ENCODE measurements at regions not wholly inside any gene's neighbourhood (a gene's known extent, or its start where the extent isn't known, plus 50 kb on each side); places are given as distances from the start of the nearest gene placed in this dataset.
"Not testable (repeated sequence)": the region's sequence is repeated elsewhere in the genome, so short reads cannot be mapped to it uniquely, and the experiment has no call there.

DNA sequence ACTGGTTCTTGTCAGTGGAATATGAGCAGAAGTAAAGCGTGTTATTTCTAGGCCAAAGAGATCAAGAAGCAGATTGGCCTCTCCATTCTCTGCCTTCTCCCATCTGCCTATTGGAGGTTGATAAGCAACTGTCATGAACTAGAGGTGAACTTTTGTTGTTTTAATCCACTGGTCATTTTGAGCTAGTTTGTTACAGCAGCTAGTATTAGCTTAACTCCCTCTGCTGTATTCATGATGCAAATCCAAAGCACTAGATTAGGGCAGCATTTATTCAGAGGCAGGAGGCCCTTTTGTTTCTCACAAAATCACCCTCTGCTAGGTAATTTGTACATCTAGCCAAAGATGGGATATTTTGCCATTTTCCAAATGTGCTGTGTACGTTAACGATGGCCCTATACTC is 97.3 kb upstream of the DPT start:
- no peak for DNase-seq

DNA sequence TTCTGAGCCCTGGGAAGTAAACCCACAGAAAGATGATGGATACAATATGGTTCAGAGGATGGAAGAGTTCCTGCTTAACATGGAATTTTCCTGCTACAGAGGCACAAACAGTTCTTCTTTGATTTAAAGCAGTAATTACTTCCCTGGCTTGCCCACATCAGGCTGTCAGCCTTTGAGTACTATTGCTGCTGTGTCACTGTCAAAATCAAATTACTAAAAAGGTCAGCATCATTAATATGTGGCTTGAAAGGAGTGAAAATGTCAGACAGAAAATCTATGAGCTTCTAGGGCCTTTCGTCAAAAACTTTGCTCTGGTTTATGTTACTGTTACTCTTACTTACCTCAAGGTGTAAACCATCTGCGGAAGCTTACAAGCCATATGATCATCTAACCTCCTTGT is 98.6 kb upstream of the DPT start:
- no peak for DNase-seq

DNA sequence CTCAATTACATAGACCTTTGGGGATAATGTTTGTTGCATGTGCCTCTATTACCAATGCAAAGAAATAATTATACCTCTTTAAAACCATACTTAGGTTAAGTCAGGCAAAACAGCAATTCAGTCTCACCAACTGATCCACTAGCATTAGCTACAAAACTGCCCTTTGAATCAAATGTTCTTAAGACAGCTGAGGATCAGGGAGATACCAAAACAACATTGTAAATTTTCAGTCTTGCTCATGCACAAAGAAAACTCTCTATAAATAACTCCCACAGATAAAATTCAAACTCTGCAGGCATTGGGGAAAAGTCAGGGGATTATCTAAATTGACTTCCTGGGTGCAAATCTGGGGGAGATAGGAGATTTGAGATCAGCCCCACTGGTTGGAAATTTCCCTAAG is 100.9 kb upstream of the DPT start:
- DNase-seq = no peak

- DNase-seq = no peak
Observed at GRCh38 chr1:168830562-168830961, 101.6 kb upstream of the DPT start.

GRCh38 chr1:168832661-168833060 is 103.7 kb upstream of the DPT start:
- DNase-seq = no peak

DNA sequence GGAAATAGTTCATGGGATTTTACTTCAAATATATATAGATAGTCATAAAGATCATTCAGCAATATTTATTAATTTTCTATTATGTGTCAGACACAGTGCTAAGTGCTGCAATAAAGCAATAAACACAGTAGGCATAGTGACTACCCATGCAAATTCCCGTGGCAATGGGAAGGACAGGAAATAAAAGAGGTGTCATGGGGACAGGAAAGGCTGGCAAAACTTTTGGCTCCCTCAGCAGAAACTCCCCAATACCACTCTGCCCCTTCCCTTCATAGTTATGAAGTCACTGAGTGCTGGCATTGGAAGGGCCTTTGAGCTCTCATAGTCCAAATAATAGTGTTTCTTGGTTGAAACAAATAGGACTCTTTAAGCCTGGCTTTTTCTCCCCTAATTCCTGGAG is 104.4 kb upstream of the DPT start:
- DNase-seq = no peak

DNA sequence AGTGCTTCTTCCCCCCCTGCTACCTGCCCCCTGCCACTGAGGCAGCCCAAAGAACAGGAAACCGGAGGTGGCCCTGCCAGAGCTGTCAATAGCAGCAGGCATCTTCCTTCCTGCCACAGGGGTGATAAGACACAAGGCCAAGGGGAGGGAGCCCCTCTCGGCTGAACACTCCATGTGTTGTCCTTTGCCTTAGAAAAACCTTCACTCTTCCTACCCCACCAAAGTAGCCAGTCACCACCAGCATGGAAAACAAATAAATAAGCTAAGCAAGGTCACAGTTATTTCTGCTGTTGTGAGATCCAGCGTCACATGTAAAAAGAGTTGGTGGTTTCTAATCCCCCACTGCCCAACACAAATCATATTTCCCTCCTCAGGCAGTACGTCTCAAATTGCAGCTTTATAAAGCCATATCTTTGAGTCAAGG is 104.8 kb upstream of the DPT start:
- DNase-seq = no peak

- no peak for DNase-seq
Observed at GRCh38 chr1:168834225-168834872, 105.3 kb upstream of the DPT start.

DNA sequence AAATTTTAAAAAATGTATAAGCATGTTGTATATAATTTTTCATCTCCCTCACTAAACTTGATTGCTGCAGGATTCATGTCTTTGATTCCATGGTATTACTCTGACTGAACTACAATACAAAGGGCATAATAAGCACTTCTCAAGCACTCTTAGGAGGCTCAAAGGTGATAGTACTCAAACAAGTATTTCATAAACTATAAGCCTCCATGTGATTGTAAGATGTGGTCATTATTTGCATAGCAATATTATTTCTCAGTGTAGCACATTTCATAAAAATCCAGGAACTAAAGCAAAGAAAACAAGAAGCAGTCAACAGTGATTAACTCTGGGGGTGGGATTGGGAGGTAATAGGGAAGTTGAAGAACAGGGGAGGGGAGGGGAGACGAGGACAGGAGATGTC is 106.2 kb upstream of the DPT start:
- no peak for DNase-seq

DNA sequence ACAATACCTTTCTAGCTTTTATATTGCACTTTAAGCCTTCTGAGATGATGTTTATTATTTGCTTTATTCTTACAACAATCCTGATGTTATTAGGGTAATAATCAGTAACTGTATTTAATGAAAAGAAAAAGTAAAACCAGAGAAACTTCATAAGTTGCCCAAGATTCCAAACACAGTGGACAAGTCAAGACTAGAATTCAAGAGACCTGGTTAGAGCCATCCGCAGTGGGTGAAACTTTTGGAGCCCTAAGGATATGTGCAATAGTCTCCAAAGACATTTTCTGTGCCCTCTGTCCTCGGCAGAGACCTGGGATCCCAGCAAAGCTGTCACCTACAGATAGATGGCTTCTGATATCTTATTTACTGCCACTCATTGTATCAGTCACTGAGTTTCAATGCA is 106.8 kb upstream of the DPT start:
- DNase-seq = no peak

DNA sequence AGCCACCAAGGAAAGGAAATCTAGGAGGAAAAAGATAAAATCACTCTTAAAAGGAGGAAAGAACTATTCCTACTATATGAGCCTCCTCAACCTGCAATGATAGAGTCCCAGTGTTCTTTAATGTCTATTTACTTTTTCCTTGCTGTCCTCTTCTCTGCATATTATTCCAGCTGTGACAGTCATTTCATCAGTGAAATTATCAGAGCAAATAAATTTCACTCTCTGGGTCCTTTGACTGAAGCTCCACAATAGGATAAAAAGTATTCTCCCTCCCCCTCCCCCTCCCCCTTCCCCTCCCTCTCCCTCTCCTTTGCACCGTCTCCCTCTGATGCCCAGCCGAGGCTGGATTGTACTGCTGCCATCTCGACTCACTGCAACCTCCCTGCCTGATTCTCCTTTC is 107.5 kb upstream of the DPT start:
- no peak for DNase-seq

- not testable (repeated sequence) for DNase-seq
Observed at GRCh38 chr1:168837230-168837629, 108.2 kb upstream of the DPT start.

DNA sequence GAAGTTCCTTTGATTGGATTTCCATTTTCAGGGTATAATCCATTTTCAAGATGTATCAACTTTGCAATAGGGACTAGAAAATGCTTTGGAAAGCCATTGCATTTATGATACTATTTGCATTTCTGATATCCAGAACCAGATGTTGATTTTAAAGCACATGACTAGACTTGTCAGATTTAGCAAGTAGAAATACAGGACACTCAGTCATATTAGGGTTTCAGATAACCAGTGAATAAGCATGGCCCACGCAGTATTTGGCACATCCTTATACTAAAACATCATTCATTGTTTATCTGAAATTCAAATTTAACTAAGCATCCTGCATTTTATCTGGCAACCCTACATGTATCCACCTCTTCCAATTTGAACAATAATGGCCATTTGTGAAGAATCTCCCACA is 113.3 kb upstream of the DPT start:
- DNase-seq = no peak

GRCh38 chr1:168842916-168843315 is 113.9 kb upstream of the DPT start:
- no peak for DNase-seq

DNA sequence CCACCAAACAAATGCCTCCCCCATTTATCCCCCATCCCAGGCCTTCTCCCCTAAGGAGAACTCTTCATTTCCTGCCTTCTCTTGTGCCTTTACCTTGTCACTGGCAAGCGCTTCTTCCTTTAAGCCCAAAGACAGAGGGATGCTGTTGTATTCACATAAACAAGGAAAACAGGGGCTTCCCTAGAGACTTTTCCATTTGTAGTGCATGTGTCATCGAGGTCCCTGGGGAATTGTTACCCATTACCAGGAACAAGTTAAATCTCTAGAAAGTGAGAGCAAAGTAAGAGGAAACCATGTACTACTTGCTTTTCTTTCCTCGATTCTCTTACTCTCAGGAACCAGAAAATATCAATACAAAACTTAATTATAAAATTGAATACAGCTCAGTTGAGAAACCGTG is 114.4 kb upstream of the DPT start:
- DNase-seq = no peak

DNA sequence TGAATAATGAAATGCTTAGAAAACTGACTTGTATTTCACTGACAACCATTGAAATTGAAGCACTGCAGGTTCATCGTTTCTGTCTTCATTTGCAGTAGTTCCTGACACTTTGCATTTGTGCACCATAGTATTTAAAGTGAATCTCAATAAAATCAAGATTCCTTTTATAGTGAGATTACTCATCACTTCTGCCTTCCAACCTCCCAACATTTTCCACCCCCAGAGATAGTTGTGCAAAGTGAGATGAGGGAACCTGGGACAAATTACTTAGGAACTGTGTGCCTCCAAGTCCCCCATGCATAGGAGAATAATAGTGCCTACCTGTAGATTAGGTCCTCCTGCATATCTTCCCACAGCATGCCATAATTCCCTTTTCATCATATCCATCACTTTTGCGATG is 114.9 kb upstream of the DPT start:
- DNase-seq = no peak

GRCh38 chr1:168845140-168845539 is 116.1 kb upstream of the DPT start:
- DNase-seq = no peak

DNA sequence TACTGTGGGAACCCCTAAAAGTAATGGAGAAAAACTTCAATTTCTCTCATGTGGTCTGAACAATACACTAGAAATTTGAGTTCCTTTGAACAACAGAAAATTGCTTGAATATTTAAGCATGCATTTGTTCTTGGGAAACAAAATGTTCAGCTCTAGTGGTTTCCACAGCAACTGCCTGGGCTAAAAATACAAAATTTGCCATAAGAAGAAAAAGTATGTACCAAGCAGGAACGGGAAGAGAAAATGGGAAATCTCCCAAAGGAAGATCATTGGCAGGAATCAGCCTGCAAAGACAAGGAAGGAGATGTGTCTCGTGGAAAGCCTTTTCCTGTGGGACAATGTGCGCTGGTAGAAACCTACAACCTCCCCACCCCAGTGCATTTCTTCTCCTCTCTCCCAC is 119.0 kb upstream of the DPT start:
- no peak for DNase-seq

DNA sequence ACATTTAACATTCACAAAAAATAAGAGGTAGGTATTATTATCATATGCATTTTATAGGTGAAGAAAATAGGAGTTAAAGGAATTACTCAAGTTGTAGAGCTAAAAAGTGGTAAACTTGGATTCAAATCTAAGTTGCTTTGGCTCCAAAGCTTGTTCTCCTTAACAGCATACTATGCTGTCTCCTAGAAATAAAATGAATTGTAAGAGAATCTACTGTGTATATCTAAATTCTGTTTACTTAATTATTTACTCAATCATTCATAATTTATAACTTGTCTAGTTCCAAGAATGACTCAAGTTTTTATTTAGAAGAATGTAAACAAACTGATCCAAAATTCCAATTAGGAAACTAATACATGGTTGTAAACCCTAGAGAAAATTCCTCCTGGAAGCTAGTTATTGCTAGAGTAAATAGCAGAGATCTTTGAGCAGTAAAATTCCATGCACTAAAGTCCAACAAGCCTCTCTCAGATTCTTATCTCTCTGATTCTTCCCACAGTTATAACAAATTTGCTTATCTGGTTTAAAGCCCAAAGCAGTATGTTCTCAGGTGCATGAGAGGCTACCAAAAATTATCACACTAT is 132.5 kb upstream of the DPT start:
- no peak for DNase-seq

DNA sequence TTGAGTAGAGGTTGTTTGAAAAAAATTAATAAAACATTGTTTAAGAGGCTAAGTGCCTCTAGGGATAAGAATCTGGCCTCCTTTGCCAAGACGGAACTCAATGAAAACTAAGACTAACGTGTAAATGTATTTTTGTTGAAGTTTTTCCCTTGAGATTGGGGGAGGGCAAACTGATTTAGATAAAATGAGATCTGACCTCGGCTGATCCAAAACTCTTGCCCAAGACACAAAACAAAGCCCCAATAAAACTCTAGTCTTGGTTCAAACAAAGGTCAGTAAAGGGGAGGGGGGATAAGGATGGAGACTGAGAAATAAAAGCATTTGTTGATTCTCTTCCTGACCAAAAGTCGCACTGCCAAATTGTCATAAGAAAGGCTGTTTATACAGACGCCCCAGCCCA is 134.8 kb upstream of the DPT start:
- no peak for DNase-seq

DNA sequence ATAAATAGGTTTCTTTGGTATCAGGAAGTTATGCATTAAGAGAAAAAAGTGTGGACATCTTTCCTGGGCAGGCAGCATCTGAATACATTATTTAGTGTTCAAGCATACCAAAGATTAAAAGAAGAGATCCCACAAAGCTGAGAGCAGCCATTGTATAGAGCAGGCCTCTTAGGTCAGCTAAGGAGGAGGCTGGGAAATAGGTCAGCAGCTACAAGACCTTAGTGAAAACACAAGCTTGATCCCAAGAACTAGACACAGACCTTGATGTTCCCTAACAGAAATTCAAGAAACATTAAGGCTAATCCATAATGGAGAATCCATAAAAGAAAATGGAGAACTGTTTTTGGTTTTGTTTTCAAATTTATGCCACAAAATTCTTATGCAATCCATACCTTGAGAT is 135.3 kb upstream of the DPT start:
- DNase-seq = no peak

GRCh38 chr1:168865850-168866620 is 137.0 kb upstream of the DPT start:
- no peak for DNase-seq

GRCh38 chr1:168867941-168868634 is 139.1 kb upstream of the DPT start:
- no peak for DNase-seq

DNA sequence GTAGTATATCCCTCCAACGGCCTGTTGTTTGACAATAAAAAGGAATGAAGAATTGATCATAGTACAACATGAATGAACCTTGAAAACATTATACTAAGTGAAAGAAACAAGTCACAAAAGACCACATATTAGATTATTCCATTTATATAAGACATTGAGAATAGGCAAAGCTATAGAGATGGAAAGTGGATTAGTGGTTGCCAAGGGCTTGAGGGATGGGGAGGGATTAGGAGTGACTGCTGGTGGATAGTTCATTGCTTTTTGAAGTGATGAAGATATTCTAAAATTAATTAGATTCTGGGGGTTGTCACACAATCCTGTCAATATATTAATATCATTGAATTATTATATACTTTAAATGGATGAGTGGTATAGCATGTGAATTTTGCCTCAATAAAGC is 142.5 kb upstream of the DPT start:
- DNase-seq = no peak

All from SHP77 (cell line).